ENCODE measurements at regions not wholly inside any gene's neighbourhood (a gene's known extent, or its start where the extent isn't known, plus 50 kb on each side); places are given as distances from the start of the nearest gene placed in this dataset.

DNA sequence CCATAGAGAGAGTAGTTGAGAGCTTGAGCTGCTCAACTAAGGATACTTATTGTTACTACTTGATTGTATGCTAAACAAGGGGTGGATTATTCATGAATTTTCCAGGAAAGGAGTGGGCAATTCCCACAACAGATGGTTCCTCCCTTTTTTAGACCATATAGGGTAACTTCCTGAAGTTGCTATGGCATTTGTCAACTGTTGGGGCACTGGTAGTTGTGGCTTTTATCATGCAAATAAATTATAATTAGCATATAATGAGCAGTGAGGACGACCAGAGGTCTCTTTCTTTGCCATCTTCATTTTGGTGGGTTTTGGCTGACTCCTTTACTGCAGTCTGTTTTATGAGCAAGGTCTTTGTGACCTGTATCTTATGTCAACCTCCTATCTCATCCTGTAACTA is 1403.5 kb upstream of the PABPC4L start:
- DNase-seq (ENCODE audit: extremely low read depth, low read depth) = no peak

- DNase-seq (ENCODE audit: extremely low read depth, low read depth) = no peak
Measured at GRCh38 chr4:135604531-135604930, 1402.9 kb upstream of the PABPC4L start.

DNA sequence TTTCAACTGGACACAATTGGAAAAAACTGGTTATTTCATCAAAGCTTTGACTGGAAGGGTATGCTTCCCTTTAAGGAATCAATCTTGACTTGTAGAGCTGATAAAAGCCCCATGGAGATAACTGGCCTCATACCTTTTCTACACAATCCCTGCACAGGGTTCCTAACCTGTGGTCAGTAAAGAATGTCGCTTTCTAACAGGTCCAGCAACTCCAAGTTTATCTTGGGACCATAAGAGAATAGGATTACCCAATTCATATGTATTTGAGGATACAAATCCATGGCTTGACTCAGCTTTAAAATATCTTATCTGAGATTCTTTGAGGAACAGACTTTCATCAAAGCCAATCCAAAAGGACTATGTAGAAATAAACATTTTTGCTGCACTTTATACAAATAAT is 1399.8 kb upstream of the PABPC4L start:
- no peak for DNase-seq (ENCODE audit: extremely low read depth, low read depth)

DNA sequence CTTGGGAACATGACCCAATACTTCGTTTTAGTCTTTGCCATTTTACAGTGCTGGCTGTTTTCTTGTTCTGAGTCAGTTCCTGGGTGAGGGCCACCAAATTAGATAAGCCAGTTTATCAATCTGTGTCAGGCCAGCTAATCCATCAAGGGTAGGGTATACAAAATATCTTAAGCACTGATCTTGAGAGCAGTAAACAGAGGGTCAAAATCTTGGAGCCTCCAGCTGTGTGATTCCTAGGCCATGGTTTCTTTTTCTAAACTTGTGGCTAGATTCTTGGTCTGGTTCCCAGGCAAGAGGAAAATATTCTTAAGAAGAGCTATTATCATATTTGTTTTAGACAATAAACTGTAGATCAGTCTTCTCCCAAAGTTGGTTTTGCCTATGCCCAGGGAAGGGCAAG is 1396.6 kb upstream of the PABPC4L start:
- no peak for DNase-seq (ENCODE audit: extremely low read depth, low read depth)

- no peak for DNase-seq (ENCODE audit: extremely low read depth, low read depth)
Measured at GRCh38 chr4:135594521-135594920, 1392.9 kb upstream of the PABPC4L start.

DNA sequence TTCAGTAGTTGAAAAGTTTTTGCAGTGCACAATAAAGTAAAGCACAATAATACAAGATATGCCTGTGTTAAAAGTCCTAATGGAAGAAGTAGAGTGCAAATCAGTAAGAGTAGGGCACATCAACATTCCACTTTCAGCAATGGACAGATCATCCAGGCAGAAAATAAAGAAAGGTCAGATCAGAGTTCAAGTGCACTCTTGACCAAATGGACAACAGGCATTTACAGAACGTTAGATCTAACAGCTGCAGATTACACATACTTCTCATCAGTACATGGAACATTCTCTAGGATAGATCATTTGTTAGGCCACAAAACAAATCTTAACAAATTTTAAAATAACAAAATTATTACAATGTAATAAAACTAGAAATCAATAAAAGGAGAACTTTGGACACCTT is 1373.5 kb upstream of the PABPC4L start:
- no peak for DNase-seq (ENCODE audit: extremely low read depth, low read depth)

DNA sequence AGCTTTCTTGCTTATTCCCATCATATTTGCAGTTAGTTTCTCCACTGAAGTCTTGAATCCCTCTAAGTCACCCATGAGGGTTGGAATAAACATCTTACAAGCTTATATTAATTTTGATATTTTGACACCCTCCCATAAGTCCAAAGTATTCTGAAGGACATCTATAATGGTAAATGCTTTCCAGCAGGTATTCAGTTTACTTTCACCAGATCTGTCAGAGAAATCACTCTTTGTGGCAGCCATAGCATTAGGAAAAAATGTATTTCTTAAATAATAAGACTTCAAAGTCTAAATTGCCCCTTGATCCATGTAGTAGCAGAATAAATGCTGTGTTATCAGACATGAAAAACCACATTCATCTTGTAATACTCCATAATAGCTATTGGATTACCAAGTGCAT is 1371.7 kb upstream of the PABPC4L start:
- no peak for DNase-seq (ENCODE audit: extremely low read depth, low read depth)

DNA sequence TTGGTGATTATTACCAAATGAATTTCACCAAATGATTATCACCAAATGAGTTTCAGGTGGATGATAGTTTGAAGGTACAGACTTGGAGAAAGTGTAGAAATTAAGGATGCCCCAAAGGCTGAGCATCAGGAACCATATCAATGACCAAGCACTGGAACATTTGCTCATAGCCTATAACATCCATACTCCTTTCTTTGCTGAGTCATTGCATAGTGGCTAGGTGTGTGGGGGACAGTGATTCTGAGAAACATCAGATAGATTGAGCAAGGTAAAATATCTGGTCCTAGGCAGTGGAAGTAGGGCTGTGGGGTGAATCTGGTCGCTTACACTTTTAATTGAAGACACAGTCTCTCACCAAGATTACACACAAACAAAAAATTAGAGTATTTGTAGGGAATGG is 1362.5 kb upstream of the PABPC4L start:
- DNase-seq (ENCODE audit: extremely low read depth, low read depth) = no peak

- DNase-seq (ENCODE audit: extremely low read depth, low read depth) = no peak
Measured at GRCh38 chr4:135553213-135553612, 1351.6 kb upstream of the PABPC4L start.

GRCh38 chr4:135552131-135552530 is 1350.5 kb upstream of the PABPC4L start:
- DNase-seq (ENCODE audit: extremely low read depth, low read depth) = no peak

- DNase-seq (ENCODE audit: extremely low read depth, low read depth) = no peak
Measured at GRCh38 chr4:135548711-135549110, 1347.1 kb upstream of the PABPC4L start.

GRCh38 chr4:135545616-135546317 is 1344.2 kb upstream of the PABPC4L start:
- no peak for DNase-seq (ENCODE audit: extremely low read depth, low read depth)

- no peak for DNase-seq (ENCODE audit: extremely low read depth, low read depth)
Measured at GRCh38 chr4:135538698-135539097, 1337.1 kb upstream of the PABPC4L start.

DNA sequence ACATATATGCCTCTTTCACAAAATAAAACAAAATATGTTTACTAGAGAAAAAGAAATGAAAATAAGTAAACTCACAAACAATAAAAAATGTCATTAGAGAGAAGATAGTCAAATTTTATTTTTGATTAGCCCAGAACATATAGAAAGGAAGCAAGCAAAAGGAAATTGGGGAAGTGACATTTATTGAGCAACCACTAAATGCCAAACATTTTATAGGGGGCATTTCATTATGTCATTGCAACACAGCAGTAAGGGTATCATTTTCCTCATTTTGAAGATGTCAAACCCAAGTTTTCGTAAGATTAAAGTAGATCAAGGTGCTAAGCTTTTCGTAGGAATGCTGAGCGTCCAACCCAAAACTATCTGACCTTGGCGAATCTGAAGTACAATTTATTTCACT is 1331.5 kb upstream of the PABPC4L start:
- no peak for DNase-seq (ENCODE audit: extremely low read depth, low read depth)

- no peak for DNase-seq (ENCODE audit: extremely low read depth, low read depth)
Measured at GRCh38 chr4:135532132-135532531, 1330.5 kb upstream of the PABPC4L start.

DNA sequence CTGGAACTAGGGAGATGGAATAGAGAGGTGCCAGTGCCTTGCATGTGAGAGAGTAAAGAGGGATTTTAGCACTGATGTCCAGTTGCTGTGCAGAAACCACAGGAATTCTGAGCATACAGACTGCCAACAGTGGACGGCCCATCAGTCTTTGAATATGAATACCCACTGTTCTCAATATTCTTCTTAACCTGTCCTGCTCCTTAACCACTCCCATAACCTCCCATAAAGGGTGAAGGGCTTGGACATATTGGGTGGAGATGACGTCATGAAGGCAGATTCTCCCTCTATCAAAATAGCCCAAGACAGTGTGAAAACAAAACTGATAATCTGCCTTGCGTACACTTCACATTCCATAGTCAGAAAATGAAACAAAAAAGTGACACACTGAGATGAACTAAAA is 1313.7 kb upstream of the PABPC4L start:
- DNase-seq (ENCODE audit: extremely low read depth, low read depth) = peak; percentile 74

DNA sequence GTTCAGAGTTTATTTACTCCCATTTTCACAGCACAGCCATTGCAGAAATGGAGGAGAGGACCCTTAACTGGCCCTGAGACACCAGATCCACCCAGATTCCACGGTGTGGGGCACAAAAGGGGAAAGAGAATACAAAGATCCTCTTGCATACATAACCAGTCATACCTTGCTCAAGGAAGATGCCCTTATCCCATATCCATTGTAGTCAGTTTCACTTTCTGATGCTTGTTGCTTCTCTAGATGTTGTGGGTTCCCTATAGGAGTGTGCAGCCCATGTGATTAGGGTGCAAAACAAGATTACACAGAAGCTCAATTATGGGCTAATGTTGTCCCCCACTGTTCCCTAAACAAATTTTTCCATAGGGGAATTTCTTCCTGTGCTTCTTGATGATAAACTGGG is 1309.0 kb upstream of the PABPC4L start:
- DNase-seq (ENCODE audit: extremely low read depth, low read depth) = no peak

GRCh38 chr4:135508006-135508714 is 1306.6 kb upstream of the PABPC4L start:
- peak; percentile 74 for DNase-seq (ENCODE audit: extremely low read depth, low read depth)

DNA sequence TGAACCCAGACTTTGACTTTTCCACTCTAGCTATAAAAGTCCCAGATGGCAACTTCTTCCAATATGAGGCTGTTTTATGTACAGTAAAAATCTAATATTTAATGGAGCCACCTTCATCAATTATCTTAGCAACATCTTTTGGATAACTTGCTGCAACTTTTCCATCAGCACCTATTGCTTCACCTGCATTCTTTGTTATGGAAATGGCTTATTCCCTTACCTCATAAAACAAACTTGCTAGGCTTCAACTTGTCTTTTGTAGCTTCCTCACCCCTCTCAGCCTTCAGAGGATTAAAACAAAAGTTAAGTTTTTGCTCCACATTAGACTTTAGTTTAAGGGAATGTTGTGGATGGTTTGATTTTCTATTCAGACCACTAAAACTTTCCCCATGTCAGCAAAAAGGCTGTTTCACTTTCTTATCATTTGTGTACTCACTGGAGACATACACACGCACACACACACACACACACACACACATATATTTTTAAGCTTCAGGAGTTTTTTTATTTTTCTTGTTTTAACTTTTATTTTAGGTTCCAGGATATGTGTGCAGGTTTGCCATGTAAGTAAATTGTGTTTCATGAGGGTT is 1296.1 kb upstream of the PABPC4L start:
- no peak for DNase-seq (ENCODE audit: extremely low read depth, low read depth)

GRCh38 chr4:135492439-135492838 is 1290.8 kb upstream of the PABPC4L start:
- no peak for DNase-seq (ENCODE audit: extremely low read depth, low read depth)

DNA sequence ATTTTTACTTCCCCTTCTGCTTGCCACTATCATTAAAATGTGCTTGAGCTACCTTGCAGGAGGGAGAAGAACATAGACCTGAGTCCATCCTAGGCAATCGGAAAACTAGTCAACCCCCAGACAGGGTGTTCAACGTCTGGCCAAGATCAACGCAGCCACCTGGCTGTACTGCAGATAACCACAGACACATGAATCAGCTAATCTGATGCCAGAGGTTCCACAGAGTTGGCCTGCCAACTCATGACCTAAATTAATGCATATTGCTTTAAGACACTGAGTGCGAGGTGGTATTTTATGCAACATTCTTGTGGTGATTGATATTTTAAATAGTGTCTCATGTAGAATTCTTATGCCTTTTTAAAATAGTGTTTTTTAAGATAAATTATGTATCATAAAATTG is 1283.8 kb upstream of the PABPC4L start:
- no peak for DNase-seq (ENCODE audit: extremely low read depth, low read depth)

GRCh38 chr4:135476272-135476671 is 1274.7 kb upstream of the PABPC4L start:
- no peak for DNase-seq (ENCODE audit: extremely low read depth, low read depth)

Measured in NCI-H460 (cell line).